ENCODE measurements at regions not wholly inside any gene's neighbourhood (a gene's known extent, or its start where the extent isn't known, plus 50 kb on each side); places are given as distances from the start of the nearest gene placed in this dataset.

DNA sequence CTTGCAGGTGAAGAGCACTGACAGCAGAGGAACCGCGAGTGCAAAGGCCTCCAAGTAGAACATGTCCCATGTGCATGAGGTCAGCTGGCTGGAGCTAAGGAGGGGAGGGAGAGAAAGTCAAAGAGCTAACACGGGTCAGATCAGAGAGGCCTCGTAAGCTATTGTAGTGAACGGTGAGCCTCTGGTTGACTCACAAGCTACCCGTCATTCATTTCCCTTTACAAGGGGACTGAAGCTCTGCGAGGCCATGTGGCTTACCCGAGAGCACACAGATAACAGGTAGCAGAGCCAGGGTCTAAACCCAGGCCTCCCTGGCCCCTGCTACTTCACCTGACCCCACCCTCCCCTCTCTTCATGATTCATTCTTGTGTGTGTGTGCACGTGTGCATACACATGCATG is 152.7 kb upstream of the ADRA1B start:
- H3K9me3 ChIP-seq (replicated peaks; ENCODE audit: control insufficient read depth, insufficient read depth, low read depth, low read length) = no peaks in the 10 kb centered on the region
- H3K27ac ChIP-seq (ENCODE audit: extremely low read depth, low read depth, low read length) = no peak overlapping the region
- no peaks in the 10 kb centered on the region for H3K27me3 ChIP-seq (ENCODE audit: control insufficient read depth in 2 of 2, insufficient read depth in 2 of 2, low read length in 2 of 2)
- ATAC-seq (no peak; the same call in 2 of the 3 replicates), FAIRE-seq (no peak), DNase-seq (ENCODE audit: extremely low read depth in 1 of 4, low spot score in 3 of 4) (no peak)
- POLR2A ChIA-PET = interaction anchor here (0.5 kb wide), 1 partner anchor 161 kb away, joined by 3 read pairs; no protein-coding TSS in a partner anchor
- H3K79me2 ChIP-seq (ENCODE audit: control insufficient read depth, insufficient read depth, low read length) = no peaks in the 10 kb centered on the region
- no peaks in the 10 kb centered on the region for H4K20me1 ChIP-seq (replicated peaks; ENCODE audit: control insufficient read depth, insufficient read depth, low read length)
- no peak overlapping the region for H3K9ac ChIP-seq (ENCODE audit: insufficient read depth in 1 of 2, low read depth in 2 of 2, low read length in 2 of 2)
- H3K4me3 ChIP-seq = no peak overlapping the region
- in situ Hi-C loops (cut with MboI) (no loop called here), intact Hi-C loops (cut with micrococcal nuclease) (no loop called here)
- H3K9me1 ChIP-seq (ENCODE audit: control insufficient read depth, insufficient read depth, low read length) = no peaks in the 10 kb centered on the region
- H3K4me1 ChIP-seq (replicated peaks in 1 of 2; ENCODE audit: control insufficient read depth in 2 of 2, insufficient read depth in 2 of 2, low read length in 2 of 2) = no peaks in the 10 kb centered on the region
- no peak overlapping the region for H2AFZ ChIP-seq (ENCODE audit: low read depth, low read length)
- H3K4me2 ChIP-seq (ENCODE audit: insufficient read depth, low read length) = no peak overlapping the region
- no peaks in the 10 kb centered on the region for H3K36me3 ChIP-seq (ENCODE audit: control insufficient read depth, insufficient read depth, low read length)
- BruUV-seq (replicated peaks) = no TSS peak
- 2% methylated on average over 9 of the region's 9 CpGs for WGBS (ENCODE audit: insufficient coverage, low coverage, missing lambda C conversion rate)
- CTCF ChIA-PET (ENCODE audit: low intra/inter-chr PET ratio) = no interaction called here
- TF ChIP-seq HMG20B (CRISPR knock-in tag; IDR thresholded peaks at IDR 0.05) (no peak), GTF2E2 (tag; IDR thresholded peaks at IDR 0.05) (no peak), CCAR2 (IDR thresholded peaks at IDR 0.05; ENCODE audit: low read depth, low read length) (no peak), ZBTB26 (CRISPR knock-in tag; IDR thresholded peaks at IDR 0.05) (no peak), RBM15 (IDR thresholded peaks at IDR 0.05; ENCODE audit: insufficient read depth, low read length) (no peak), ARID4B (CRISPR knock-in tag; IDR thresholded peaks at IDR 0.05) (no peak), HNRNPLL (IDR thresholded peaks at IDR 0.05; ENCODE audit: low read depth, low read length, poor library complexity, severe bottlenecking) (no peak), SRSF3 (IDR thresholded peaks at IDR 0.05; ENCODE audit: insufficient read depth, low read length) (no peak), CXXC5 (CRISPR knock-in tag; IDR thresholded peaks at IDR 0.05) (no peak), NFYB (IDR thresholded peaks at IDR 0.05; ENCODE audit: extremely low read depth, insufficient read length) (no peak), ZNF316 (IDR thresholded peaks at IDR 0.05) (no peak)
- TF ChIP-seq, protein P1, sequence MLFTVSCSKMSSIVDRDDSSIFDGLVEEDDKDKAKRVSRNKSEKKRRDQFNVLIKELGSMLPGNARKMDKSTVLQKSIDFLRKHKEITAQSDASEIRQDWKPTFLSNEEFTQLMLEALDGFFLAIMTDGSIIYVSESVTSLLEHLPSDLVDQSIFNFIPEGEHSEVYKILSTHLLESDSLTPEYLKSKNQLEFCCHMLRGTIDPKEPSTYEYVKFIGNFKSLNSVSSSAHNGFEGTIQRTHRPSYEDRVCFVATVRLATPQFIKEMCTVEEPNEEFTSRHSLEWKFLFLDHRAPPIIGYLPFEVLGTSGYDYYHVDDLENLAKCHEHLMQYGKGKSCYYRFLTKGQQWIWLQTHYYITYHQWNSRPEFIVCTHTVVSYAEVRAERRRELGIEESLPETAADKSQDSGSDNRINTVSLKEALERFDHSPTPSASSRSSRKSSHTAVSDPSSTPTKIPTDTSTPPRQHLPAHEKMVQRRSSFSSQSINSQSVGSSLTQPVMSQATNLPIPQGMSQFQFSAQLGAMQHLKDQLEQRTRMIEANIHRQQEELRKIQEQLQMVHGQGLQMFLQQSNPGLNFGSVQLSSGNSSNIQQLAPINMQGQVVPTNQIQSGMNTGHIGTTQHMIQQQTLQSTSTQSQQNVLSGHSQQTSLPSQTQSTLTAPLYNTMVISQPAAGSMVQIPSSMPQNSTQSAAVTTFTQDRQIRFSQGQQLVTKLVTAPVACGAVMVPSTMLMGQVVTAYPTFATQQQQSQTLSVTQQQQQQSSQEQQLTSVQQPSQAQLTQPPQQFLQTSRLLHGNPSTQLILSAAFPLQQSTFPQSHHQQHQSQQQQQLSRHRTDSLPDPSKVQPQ (CRISPR knock-in tag; IDR thresholded peaks at IDR 0.05; ENCODE audit: borderline replicate concordance) = no peak
- TF ChIP-seq, protein P2, sequence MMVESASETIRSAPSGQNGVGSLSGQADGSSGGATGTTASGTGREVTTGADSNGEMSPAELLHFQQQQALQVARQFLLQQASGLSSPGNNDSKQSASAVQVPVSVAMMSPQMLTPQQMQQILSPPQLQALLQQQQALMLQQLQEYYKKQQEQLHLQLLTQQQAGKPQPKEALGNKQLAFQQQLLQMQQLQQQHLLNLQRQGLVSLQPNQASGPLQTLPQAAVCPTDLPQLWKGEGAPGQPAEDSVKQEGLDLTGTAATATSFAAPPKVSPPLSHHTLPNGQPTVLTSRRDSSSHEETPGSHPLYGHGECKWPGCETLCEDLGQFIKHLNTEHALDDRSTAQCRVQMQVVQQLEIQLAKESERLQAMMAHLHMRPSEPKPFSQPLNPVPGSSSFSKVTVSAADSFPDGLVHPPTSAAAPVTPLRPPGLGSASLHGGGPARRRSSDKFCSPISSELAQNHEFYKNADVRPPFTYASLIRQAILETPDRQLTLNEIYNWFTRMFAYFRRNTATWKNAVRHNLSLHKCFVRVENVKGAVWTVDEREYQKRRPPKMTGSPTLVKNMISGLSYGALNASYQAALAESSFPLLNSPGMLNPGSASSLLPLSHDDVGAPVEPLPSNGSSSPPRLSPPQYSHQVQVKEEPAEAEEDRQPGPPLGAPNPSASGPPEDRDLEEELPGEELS (CRISPR knock-in tag; IDR thresholded peaks at IDR 0.05; ENCODE audit: borderline replicate concordance) = no peak
